PC-9 (cell line): ENCODE measurements at regions not wholly inside any gene's neighbourhood (a gene's known extent, or its start where the extent isn't known, plus 50 kb on each side); places are given as distances from the start of the nearest gene placed in this dataset.

ENCODE experiments used
- BruUV-seq: library from RNA; stranded (reverse); fragments of 400-500 nt; replicated peaks from 2 replicates; lab custom pipeline; 2021; lab: Mats Ljungman, UMichigan
- CTCF ChIA-PET: fragments of 300-600 bp; sonication (Branson Sonifier 250); formaldehyde crosslinking; loops from one replicate; lab custom pipeline; 2022; ENCODE audit warnings: antibody characterized with exemption; lab: Charles Lee
- POLR2A ChIA-PET: fragments of 300-600 bp; sonication (Branson Sonifier 250); formaldehyde crosslinking; loops from one replicate; lab custom pipeline; 2022; ENCODE audit warnings: antibody characterized with exemption; ENCODE audit not compliant: unreplicated experiment; lab: Charles Lee
- DNase-seq, 2 experiments: peaks; one replicate each; pipeline versions ENCODE4 v3.0.0 to v3.0.0-alpha.2; 2015 to 2022; ENCODE audit warnings: mixed read lengths in 1 of 2
- H2AFZ ChIP-seq: fragments of 200-600 bp; sonication (generic); 2 replicates; pipeline ENCODE4 v1.8.1; 2017; ENCODE audit warnings: antibody characterized with exemption
- H3F3A ChIP-seq: fragments of 200-600 bp; sonication (generic); 2 replicates; pipeline ENCODE4 v1.8.1; 2017; ENCODE audit warnings: antibody characterized with exemption, mild to moderate bottlenecking, low read depth; ENCODE audit not compliant: insufficient read depth
- H3K27ac ChIP-seq: fragments of 200-600 bp; sonication (generic); 2 replicates; pipeline ENCODE4 v1.6.1; 2016; ENCODE audit warnings: mixed run types
- H3K27me3 ChIP-seq: fragments of 200-600 bp; sonication (generic); 2 replicates; pipeline ENCODE4 v1.6.1; 2016; ENCODE audit warnings: low read depth, mixed run types; ENCODE audit not compliant: insufficient read depth
- H3K36me3 ChIP-seq: fragments of 200-600 bp; sonication (generic); 2 replicates; pipeline ENCODE4 v1.6.1; 2016; ENCODE audit warnings: low read depth, mixed run types
- H3K4me1 ChIP-seq: fragments of 200-600 bp; sonication (generic); replicated peaks from 2 replicates; pipeline ENCODE4 v1.6.1; 2016; ENCODE audit warnings: mixed run types; ENCODE audit not compliant: insufficient read depth
- H3K4me2 ChIP-seq: fragments of 200-600 bp; sonication (generic); 2 replicates; pipeline ENCODE4 v1.6.1; 2017; ENCODE audit warnings: mixed run types
- H3K4me3 ChIP-seq: fragments of 200-600 bp; sonication (generic); 2 replicates; pipeline ENCODE4 v1.6.1; 2016; ENCODE audit warnings: mixed run types
- H3K79me2 ChIP-seq: fragments of 200-600 bp; sonication (generic); 2 replicates; pipeline ENCODE4 v1.6.1; 2017; ENCODE audit warnings: low read depth, mixed run types
- H3K9me2 ChIP-seq: fragments of 200-600 bp; sonication (generic); 2 replicates; pipeline ENCODE4 v1.8.1; 2017; ENCODE audit warnings: mild to moderate bottlenecking; ENCODE audit not compliant: insufficient read depth
- H3K9me3 ChIP-seq: fragments of 200-600 bp; sonication (generic); 2 replicates; pipeline ENCODE4 v1.8.1; 2016; ENCODE audit warnings: low read depth; ENCODE audit not compliant: insufficient read depth
- H4K20me1 ChIP-seq: fragments of 200-600 bp; sonication (generic); 2 replicates; pipeline ENCODE4 v1.8.1; 2017; ENCODE audit not compliant: insufficient read depth
- CTCF ChIP-seq: fragments of 200-600 bp; sonication (generic); conservative IDR thresholded peaks from 2 replicates; pipeline ENCODE4 v1.6.1; 2017; ENCODE audit warnings: mixed run types, antibody characterized with exemption, mild to moderate bottlenecking, moderate library complexity
- EZH2 ChIP-seq: fragments of 200-600 bp; sonication (generic); IDR thresholded peaks from 2 replicates; pipeline ENCODE4 v1.8.0; 2017; ENCODE audit warnings: antibody characterized with exemption, low read depth
- intact Hi-C: fragments of 100-400 bp; cut with micrococcal nuclease; formaldehyde crosslinking; loops from one replicate; pipeline ENCODE4 v1.10.0; 2022; ENCODE audit not compliant: unreplicated experiment

- TF ChIP-seq EZH2 (no peak), CTCF (no peak)
- Histone ChIP-seq H3K4me1 (no peaks in the 10 kb centered on the region), H3K27me3 (no peaks in the 10 kb centered on the region), H3K9me2 (no peaks in the 10 kb centered on the region; the same call in 1 of the 2 replicates), H3F3A (no peaks in the 10 kb centered on the region), H3K27ac (no peak overlapping the region), H3K4me3 (no peak overlapping the region), H4K20me1 (no peaks in the 10 kb centered on the region), H3K9me3 (no peaks in the 10 kb centered on the region), H2AFZ (no peak overlapping the region), H3K4me2 (no peak overlapping the region), H3K79me2 (no peaks in the 10 kb centered on the region), H3K36me3 (no peaks in the 10 kb centered on the region)
- DNase-seq: no peak
- CTCF ChIA-PET: no interaction called here
- POLR2A ChIA-PET: no interaction called here
- BruUV-seq: no TSS peak
- intact Hi-C loops: no loop called here
Measured at GRCh38 chr5:99607124-99607523, 678.3 kb upstream of the CHD1 start.

- Histone ChIP-seq H3K4me1 (no peaks in the 10 kb centered on the region), H3K27ac (no peak overlapping the region), H3K4me3 (no peak overlapping the region), H2AFZ (no peak overlapping the region), H3K79me2 (no peaks in the 10 kb centered on the region), H4K20me1 (no peaks in the 10 kb centered on the region), H3K27me3 (no peaks in the 10 kb centered on the region), H3K9me3 (no peaks in the 10 kb centered on the region), H3K4me2 (no peak overlapping the region), H3K36me3 (no peaks in the 10 kb centered on the region), H3K9me2 (no peaks in the 10 kb centered on the region; the same call in 1 of the 2 replicates), H3F3A (no peaks in the 10 kb centered on the region)
- ChIA-PET POLR2A (no interaction called here), CTCF (no interaction called here)
- DNase-seq: no peak
- no TSS peak for BruUV-seq
- TF ChIP-seq EZH2 (no peak), CTCF (no peak)
- intact Hi-C loops: no loop called here
Measured at GRCh38 chr5:99605904-99606303, 677.1 kb upstream of the CHD1 start.

- ChIA-PET POLR2A (no interaction called here), CTCF (no interaction called here)
- no peak for DNase-seq
- no TSS peak for BruUV-seq
- H3K79me2 ChIP-seq: no peaks in the 10 kb centered on the region
- no peaks in the 10 kb centered on the region for H3K27me3 ChIP-seq
- H3K4me2 ChIP-seq: no peak overlapping the region
- H3K36me3 ChIP-seq: no peaks in the 10 kb centered on the region
- no peak overlapping the region for H3K27ac ChIP-seq
- H3K9me3 ChIP-seq: no peaks in the 10 kb centered on the region
- H3F3A ChIP-seq: no peaks in the 10 kb centered on the region
- no peak overlapping the region for H3K4me3 ChIP-seq
- TF ChIP-seq EZH2 (no peak), CTCF (no peak)
- intact Hi-C loops: no loop called here
- H2AFZ ChIP-seq: no peak overlapping the region
- no peaks in the 10 kb centered on the region for H3K4me1 ChIP-seq
- no peaks in the 10 kb centered on the region; the same call in 1 of the 2 replicates for H3K9me2 ChIP-seq
- no peaks in the 10 kb centered on the region for H4K20me1 ChIP-seq
Measured at GRCh38 chr5:99600952-99601351, 672.1 kb upstream of the CHD1 start.
